ENCODE measurements at regions not wholly inside any gene's neighbourhood (a gene's known extent, or its start where the extent isn't known, plus 50 kb on each side); places are given as distances from the start of the nearest gene placed in this dataset.

GRCh38 chr10:4337563-4337962 is 488.4 kb upstream of the AKR1E2 start:
- Histone ChIP-seq H3K4me3 (ENCODE audit: insufficient read depth, low read depth, low read length) (no peak overlapping the region), H3K4me1 (ENCODE audit: insufficient read depth, low read length) (no peaks in the 10 kb centered on the region), H3K36me3 (ENCODE audit: insufficient read depth, low read length) (no peaks in the 10 kb centered on the region), H3K27ac (ENCODE audit: low read depth, low read length) (no peak overlapping the region), H3K4me2 (ENCODE audit: low read length) (no peak overlapping the region), H3K9ac (ENCODE audit: low read length) (no peak overlapping the region), H3K79me2 (ENCODE audit: insufficient read depth, low read length) (no peaks in the 10 kb centered on the region), H2AFZ (ENCODE audit: low read depth, low read length) (no peak overlapping the region), H4K20me1 (ENCODE audit: insufficient read depth, low read length) (no peaks in the 10 kb centered on the region), H3K9me3 (ENCODE audit: insufficient read depth, low read depth, low read length) (no peaks in the 10 kb centered on the region), H3K27me3 (ENCODE audit: insufficient read depth, low read length) (no peaks in the 10 kb centered on the region)
- H3K4me3 Mint-ChIP-seq (ENCODE audit: unreplicated experiment): no peak overlapping the region
- TF ChIP-seq EZH2 (IDR thresholded peaks at IDR 0.05; ENCODE audit: insufficient read depth, low read length) (no peak), CTCF (IDR thresholded peaks at IDR 0.05; ENCODE audit: insufficient read depth, low read depth, low read length) (no peak)
- H3K27ac Mint-ChIP-seq (ENCODE audit: unreplicated experiment): no peak overlapping the region
- H3K36me3 Mint-ChIP-seq (ENCODE audit: low read depth, unreplicated experiment): no peaks in the 10 kb centered on the region
- DNase-seq (ENCODE audit: low read depth): no peak
- no peak for FAIRE-seq
- H3K4me1 Mint-ChIP-seq (ENCODE audit: low read depth, unreplicated experiment): peaks cover 4% of the 10 kb centered on the region
- H3K27me3 Mint-ChIP-seq (ENCODE audit: low read depth, unreplicated experiment): no peaks in the 10 kb centered on the region
- no peaks in the 10 kb centered on the region for H3K9me3 Mint-ChIP-seq (ENCODE audit: unreplicated experiment)

- Histone ChIP-seq H3K79me2 (ENCODE audit: insufficient read depth, low read length) (no peaks in the 10 kb centered on the region), H4K20me1 (ENCODE audit: insufficient read depth, low read length) (no peaks in the 10 kb centered on the region), H3K4me3 (ENCODE audit: insufficient read depth, low read depth, low read length) (no peak overlapping the region), H3K27me3 (ENCODE audit: insufficient read depth, low read length) (no peaks in the 10 kb centered on the region), H3K4me2 (ENCODE audit: low read length) (no peak overlapping the region), H3K9ac (ENCODE audit: low read length) (no peak overlapping the region), H3K9me3 (ENCODE audit: insufficient read depth, low read depth, low read length) (no peaks in the 10 kb centered on the region), H3K36me3 (ENCODE audit: insufficient read depth, low read length) (no peaks in the 10 kb centered on the region), H2AFZ (ENCODE audit: low read depth, low read length) (no peak overlapping the region), H3K27ac (ENCODE audit: low read depth, low read length) (no peak overlapping the region), H3K4me1 (ENCODE audit: insufficient read depth, low read length) (no peaks in the 10 kb centered on the region)
- DNase-seq (ENCODE audit: low read depth) (peak; percentile 20), FAIRE-seq (no peak)
- Mint-ChIP-seq H3K27me3 (ENCODE audit: low read depth, unreplicated experiment) (no peaks in the 10 kb centered on the region), H3K36me3 (ENCODE audit: low read depth, unreplicated experiment) (no peaks in the 10 kb centered on the region), H3K4me3 (ENCODE audit: unreplicated experiment) (no peak overlapping the region), H3K4me1 (ENCODE audit: low read depth, unreplicated experiment) (peaks cover 6% of the 10 kb centered on the region), H3K9me3 (ENCODE audit: unreplicated experiment) (no peaks in the 10 kb centered on the region), H3K27ac (ENCODE audit: unreplicated experiment) (no peak overlapping the region)
- TF ChIP-seq CTCF (IDR thresholded peaks at IDR 0.05; ENCODE audit: insufficient read depth, low read depth, low read length) (no peak), EZH2 (IDR thresholded peaks at IDR 0.05; ENCODE audit: insufficient read depth, low read length) (no peak)
These were observed 491.1 kb upstream of the AKR1E2 start for GRCh38 chr10:4334871-4335270.

- H3K9me3 Mint-ChIP-seq (ENCODE audit: unreplicated experiment): no peaks in the 10 kb centered on the region
- FAIRE-seq: no peak
These were observed 492.0 kb upstream of the AKR1E2 start for GRCh38 chr10:4334015-4334414.

More at GRCh38 chr10:4334015-4334414, 492.0 kb upstream of the AKR1E2 start:
- H3K4me1 Mint-ChIP-seq (ENCODE audit: low read depth, unreplicated experiment): peaks cover 6% of the 10 kb centered on the region
- H3K27me3 ChIP-seq (ENCODE audit: insufficient read depth, low read length): no peaks in the 10 kb centered on the region
- no peak overlapping the region for H3K4me3 Mint-ChIP-seq (ENCODE audit: unreplicated experiment)
- no peak overlapping the region for H2AFZ ChIP-seq (ENCODE audit: low read depth, low read length)
- no peak overlapping the region for H3K9ac ChIP-seq (ENCODE audit: low read length)
- no peak for TF ChIP-seq CTCF (IDR thresholded peaks at IDR 0.05; ENCODE audit: insufficient read depth, low read depth, low read length)
- TF ChIP-seq EZH2 (IDR thresholded peaks at IDR 0.05; ENCODE audit: insufficient read depth, low read length): no peak
- H3K27ac ChIP-seq (ENCODE audit: low read depth, low read length): no peak overlapping the region
- no peak for DNase-seq (ENCODE audit: low read depth)
- H3K36me3 Mint-ChIP-seq (ENCODE audit: low read depth, unreplicated experiment): no peaks in the 10 kb centered on the region
- H4K20me1 ChIP-seq (ENCODE audit: insufficient read depth, low read length): no peaks in the 10 kb centered on the region
- H3K79me2 ChIP-seq (ENCODE audit: insufficient read depth, low read length): no peaks in the 10 kb centered on the region
- H3K36me3 ChIP-seq (ENCODE audit: insufficient read depth, low read length): no peaks in the 10 kb centered on the region
- no peak overlapping the region for H3K4me2 ChIP-seq (ENCODE audit: low read length)
- no peaks in the 10 kb centered on the region for H3K9me3 ChIP-seq (ENCODE audit: insufficient read depth, low read depth, low read length)
- H3K27me3 Mint-ChIP-seq (ENCODE audit: low read depth, unreplicated experiment): no peaks in the 10 kb centered on the region
- no peak overlapping the region for H3K27ac Mint-ChIP-seq (ENCODE audit: unreplicated experiment)
- no peak overlapping the region for H3K4me3 ChIP-seq (ENCODE audit: insufficient read depth, low read depth, low read length)
- H3K4me1 ChIP-seq (ENCODE audit: insufficient read depth, low read length): no peaks in the 10 kb centered on the region
